ENCODE measurements at regions not wholly inside any gene's neighbourhood (a gene's known extent, or its start where the extent isn't known, plus 50 kb on each side); places are given as distances from the start of the nearest gene placed in this dataset.

GRCh38 chr10:21078410-21079329 lies 181.6 kb upstream of the NEBL start:
- TF ChIP-seq CTCF (conservative IDR thresholded peaks at IDR 0.05; ENCODE audit: low read depth, low read length): peak; percentile 86
- DNase-seq (ENCODE audit: low read depth): peak; percentile 30

DNA sequence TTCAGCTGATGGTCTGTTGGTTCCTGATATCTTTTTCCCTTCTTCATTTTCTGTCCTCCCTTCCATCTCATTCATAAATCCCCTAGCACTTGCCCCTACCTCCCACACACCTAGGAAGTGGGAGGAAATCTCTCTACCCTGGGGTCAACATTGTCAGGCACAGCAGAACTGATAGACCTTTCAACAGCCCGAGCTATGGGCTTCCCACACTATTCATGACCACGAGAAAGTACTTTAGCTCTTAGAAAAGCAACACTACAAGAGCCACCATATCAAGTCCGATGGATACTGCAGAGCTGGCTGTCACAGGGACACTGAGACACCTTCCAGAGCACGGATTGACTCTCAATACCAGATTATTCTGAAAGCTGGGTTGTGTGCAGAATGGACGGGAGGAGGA lies 180.6 kb upstream of the NEBL start:
- TF ChIP-seq CTCF (conservative IDR thresholded peaks at IDR 0.05; ENCODE audit: low read depth, low read length): no peak
- no peak overlapping the region for H3K4me3 ChIP-seq (ENCODE audit: low read length)
- DNase-seq (ENCODE audit: low read depth): no peak

More at GRCh38 chr10:21078410-21079329, 181.6 kb upstream of the NEBL start:
- no peak overlapping the region for H3K4me3 ChIP-seq (ENCODE audit: low read length)

- H3K4me3 ChIP-seq (ENCODE audit: low read length): no peak overlapping the region
- no peak for DNase-seq (ENCODE audit: low read depth)
- TF ChIP-seq CTCF (conservative IDR thresholded peaks at IDR 0.05; ENCODE audit: low read depth, low read length): no peak
Measured at GRCh38 chr10:21076381-21076780, 179.3 kb upstream of the NEBL start.

DNA sequence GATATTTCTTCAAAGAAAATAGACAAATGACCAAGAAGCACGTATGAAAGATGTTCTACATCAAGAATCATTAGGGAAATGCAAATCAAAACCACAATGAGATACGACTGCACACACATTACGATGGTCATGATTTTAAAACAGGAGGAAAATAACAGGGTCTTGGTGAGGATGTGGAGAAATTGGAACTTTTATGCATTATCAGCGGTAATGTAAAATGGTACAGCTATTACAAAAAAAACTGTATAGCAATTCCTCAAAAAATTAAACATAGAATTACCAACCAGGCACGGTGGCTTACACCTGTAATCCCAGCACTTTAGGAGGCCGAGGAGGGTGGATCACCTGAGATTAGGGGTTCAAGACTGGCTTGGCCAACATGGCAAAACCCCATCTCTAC lies 178.8 kb upstream of the NEBL start:
- DNase-seq (ENCODE audit: low read depth): no peak
- no peak overlapping the region for H3K4me3 ChIP-seq (ENCODE audit: low read length)
- no peak for TF ChIP-seq CTCF (conservative IDR thresholded peaks at IDR 0.05; ENCODE audit: low read depth, low read length)

DNA sequence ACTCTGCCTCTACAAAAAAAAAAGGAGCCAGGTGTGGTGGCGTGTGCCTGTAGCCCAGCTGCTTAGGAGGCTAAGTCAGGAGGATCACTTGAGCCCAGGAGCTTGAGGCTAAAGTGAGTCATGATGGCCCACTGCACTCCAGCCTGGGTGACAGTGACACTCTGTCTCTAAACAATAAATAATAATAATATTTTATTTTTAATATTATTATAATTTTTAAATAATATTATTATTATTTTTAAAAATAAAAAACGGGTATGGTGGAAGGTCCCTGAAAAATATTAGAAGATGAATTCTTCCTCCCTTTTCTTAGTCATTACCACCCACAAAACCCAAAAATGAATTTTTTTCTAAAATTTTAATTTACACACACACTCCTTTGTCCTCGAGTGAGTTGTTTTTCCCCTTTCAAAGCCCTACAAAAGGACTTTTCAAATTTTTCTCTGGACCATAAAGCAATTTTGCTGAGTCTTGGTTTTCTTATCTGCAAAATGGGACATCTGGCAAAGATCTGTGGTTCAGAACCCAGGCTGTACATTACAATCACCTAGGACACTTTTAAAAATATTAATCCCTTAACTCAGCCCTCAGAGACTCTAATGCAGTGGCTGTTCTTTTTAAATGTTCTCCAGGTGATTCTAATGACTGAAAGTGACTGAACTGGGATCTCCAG lies 174.0 kb upstream of the NEBL start:
- no peak for TF ChIP-seq CTCF (conservative IDR thresholded peaks at IDR 0.05; ENCODE audit: low read depth, low read length)
- no peak for DNase-seq (ENCODE audit: low read depth)
- no peak overlapping the region for H3K4me3 ChIP-seq (ENCODE audit: low read length)

DNA sequence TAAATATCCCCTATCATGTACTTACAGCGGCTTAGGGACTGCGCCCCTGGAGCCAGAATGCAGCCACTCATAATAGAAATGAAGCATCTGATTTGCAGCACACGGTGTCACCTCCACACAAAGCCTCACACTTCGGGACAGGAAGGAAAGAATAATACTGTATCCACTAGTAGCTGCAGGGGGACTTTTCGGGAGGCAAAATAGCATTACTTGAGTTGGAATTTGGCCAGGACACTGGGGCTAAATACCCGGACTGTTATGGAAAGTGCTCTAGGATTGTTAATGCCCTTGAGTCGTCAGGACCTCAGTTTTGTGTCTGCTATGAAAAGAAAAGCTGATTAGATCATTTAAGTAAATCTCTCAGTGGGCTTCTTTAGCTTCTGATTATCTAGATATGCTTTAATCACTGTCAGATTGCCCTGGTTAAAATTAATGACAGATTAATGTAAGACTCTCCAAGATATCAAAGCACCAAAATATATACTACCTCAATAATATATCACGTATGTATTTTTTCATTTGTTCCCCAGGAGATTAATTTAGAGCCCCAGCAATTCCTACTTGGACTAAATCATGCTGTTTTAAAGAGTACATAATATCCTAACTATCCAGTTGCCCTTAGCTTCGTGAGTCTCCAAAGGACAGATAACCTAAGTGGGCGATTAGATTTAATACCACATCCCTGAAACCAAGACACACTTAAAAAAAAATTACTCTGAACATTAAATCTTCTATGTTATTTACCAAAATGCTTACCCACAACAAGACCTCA lies 173.0 kb upstream of the NEBL start:
- DNase-seq (ENCODE audit: low read depth): peak; percentile 21
- peak overlapping the region; percentile 10 for H3K4me3 ChIP-seq (ENCODE audit: low read length)
- TF ChIP-seq CTCF (conservative IDR thresholded peaks at IDR 0.05; ENCODE audit: low read depth, low read length): peak; percentile 28

Data from retinal pigment epithelial cell (primary cell).